ENCODE measurements at regions not wholly inside any gene's neighbourhood (a gene's known extent, or its start where the extent isn't known, plus 50 kb on each side); places are given as distances from the start of the nearest gene placed in this dataset.
"Not testable (repeated sequence)": the region's sequence is repeated elsewhere in the genome, so short reads cannot be mapped to it uniquely, and the experiment has no call there.

GRCh38 chrX:134045372-134045771, 60.0 kb upstream of the GPC3 start:
- H3K4me1 Mint-ChIP-seq (ENCODE audit: low read depth); H3K4me3 Mint-ChIP-seq; H3K27me3 Mint-ChIP-seq; H3K36me3 Mint-ChIP-seq; H3K9me3 Mint-ChIP-seq (ENCODE audit: low read depth); H3K27ac Mint-ChIP-seq: not testable (repeated sequence)

- H3K4me3 Mint-ChIP-seq; H3K27ac Mint-ChIP-seq; H3K36me3 Mint-ChIP-seq; H3K4me1 Mint-ChIP-seq (ENCODE audit: low read depth); H3K9me3 Mint-ChIP-seq (ENCODE audit: low read depth); H3K27me3 Mint-ChIP-seq: not testable (repeated sequence)
These were observed 81.7 kb upstream of the GPC3 start for GRCh38 chrX:134067107-134067506.

GRCh38 chrX:134071899-134072298, 86.5 kb upstream of the GPC3 start:
- H3K9me3 Mint-ChIP-seq (ENCODE audit: low read depth); H3K4me3 Mint-ChIP-seq; H3K36me3 Mint-ChIP-seq; H3K27me3 Mint-ChIP-seq; H3K27ac Mint-ChIP-seq; H3K4me1 Mint-ChIP-seq (ENCODE audit: low read depth): not testable (repeated sequence)

GRCh38 chrX:134073341-134073740, 87.9 kb upstream of the GPC3 start:
- no peaks in the 10 kb centered on the region for H3K4me1 Mint-ChIP-seq (ENCODE audit: low read depth)
- H3K4me3 Mint-ChIP-seq = no peak overlapping the region
- H3K9me3 Mint-ChIP-seq (ENCODE audit: low read depth) = no peaks in the 10 kb centered on the region
- no peaks in the 10 kb centered on the region for H3K27me3 Mint-ChIP-seq
- no peaks in the 10 kb centered on the region for H3K36me3 Mint-ChIP-seq
- H3K27ac Mint-ChIP-seq = no peak overlapping the region

- H3K36me3 Mint-ChIP-seq = no peaks in the 10 kb centered on the region
- H3K4me3 Mint-ChIP-seq = no peak overlapping the region
- H3K27ac Mint-ChIP-seq = peak overlapping the region; percentile 16
- no peaks in the 10 kb centered on the region for H3K27me3 Mint-ChIP-seq
- H3K4me1 Mint-ChIP-seq (ENCODE audit: low read depth) = no peaks in the 10 kb centered on the region
- no peaks in the 10 kb centered on the region for H3K9me3 Mint-ChIP-seq (ENCODE audit: low read depth)
These were observed 88.8 kb upstream of the GPC3 start for GRCh38 chrX:134074151-134074550.

- H3K36me3 Mint-ChIP-seq = no peaks in the 10 kb centered on the region
- no peaks in the 10 kb centered on the region for H3K4me1 Mint-ChIP-seq (ENCODE audit: low read depth)
- no peaks in the 10 kb centered on the region for H3K9me3 Mint-ChIP-seq (ENCODE audit: low read depth)
- no peak overlapping the region for H3K4me3 Mint-ChIP-seq
- no peak overlapping the region for H3K27ac Mint-ChIP-seq
- no peaks in the 10 kb centered on the region for H3K27me3 Mint-ChIP-seq
These were observed 90.7 kb upstream of the GPC3 start for GRCh38 chrX:134075894-134076718.

GRCh38 chrX:134095366-134095765, 110.0 kb upstream of the GPC3 start:
- Mint-ChIP-seq H3K27ac (no peak overlapping the region), H3K27me3 (no peaks in the 10 kb centered on the region), H3K9me3 (ENCODE audit: low read depth) (no peaks in the 10 kb centered on the region), H3K36me3 (no peaks in the 10 kb centered on the region), H3K4me1 (ENCODE audit: low read depth) (no peaks in the 10 kb centered on the region), H3K4me3 (no peak overlapping the region)

- no peak overlapping the region for H3K4me3 Mint-ChIP-seq
- H3K9me3 Mint-ChIP-seq (ENCODE audit: low read depth) = no peaks in the 10 kb centered on the region
- H3K36me3 Mint-ChIP-seq = no peaks in the 10 kb centered on the region
- peaks cover 8% of the 10 kb centered on the region for H3K4me1 Mint-ChIP-seq (ENCODE audit: low read depth)
- no peak overlapping the region for H3K27ac Mint-ChIP-seq
- no peaks in the 10 kb centered on the region for H3K27me3 Mint-ChIP-seq
These were observed 116.2 kb upstream of the GPC3 start for GRCh38 chrX:134101636-134102035.

- Mint-ChIP-seq H3K27ac (no peak overlapping the region), H3K4me3 (no peak overlapping the region), H3K27me3 (no peaks in the 10 kb centered on the region), H3K9me3 (ENCODE audit: low read depth) (no peaks in the 10 kb centered on the region), H3K4me1 (ENCODE audit: low read depth) (no peaks in the 10 kb centered on the region), H3K36me3 (no peaks in the 10 kb centered on the region)
These were observed 121.7 kb upstream of the CCDC160 start for GRCh38 chrX:134115270-134115669.

- Mint-ChIP-seq H3K9me3 (ENCODE audit: low read depth) (no peaks in the 10 kb centered on the region), H3K36me3 (no peaks in the 10 kb centered on the region), H3K27me3 (peaks cover 1% of the 10 kb centered on the region), H3K4me3 (no peak overlapping the region), H3K4me1 (ENCODE audit: low read depth) (no peaks in the 10 kb centered on the region), H3K27ac (no peak overlapping the region)
These were observed 99.6 kb upstream of the CCDC160 start for GRCh38 chrX:134137341-134137740.

- H3K27ac Mint-ChIP-seq = no peak overlapping the region
These were observed 97.9 kb upstream of the CCDC160 start for GRCh38 chrX:134139090-134139489.

GRCh38 chrX:134144231-134144630, 92.8 kb upstream of the CCDC160 start:
- H3K9me3 Mint-ChIP-seq (ENCODE audit: low read depth) = no peaks in the 10 kb centered on the region
- peaks cover 4% of the 10 kb centered on the region for H3K4me1 Mint-ChIP-seq (ENCODE audit: low read depth)
- H3K36me3 Mint-ChIP-seq = no peaks in the 10 kb centered on the region
- no peak overlapping the region for H3K27ac Mint-ChIP-seq
- H3K27me3 Mint-ChIP-seq = peaks cover 1% of the 10 kb centered on the region
- H3K4me3 Mint-ChIP-seq = no peak overlapping the region

More at GRCh38 chrX:134139090-134139489, 97.9 kb upstream of the CCDC160 start:
- no peaks in the 10 kb centered on the region for H3K9me3 Mint-ChIP-seq (ENCODE audit: low read depth)
- H3K27me3 Mint-ChIP-seq = peaks cover 1% of the 10 kb centered on the region
- H3K4me3 Mint-ChIP-seq = no peak overlapping the region
- no peaks in the 10 kb centered on the region for H3K36me3 Mint-ChIP-seq
- no peaks in the 10 kb centered on the region for H3K4me1 Mint-ChIP-seq (ENCODE audit: low read depth)

- Mint-ChIP-seq H3K4me1 (ENCODE audit: low read depth) (peaks cover 5% of the 10 kb centered on the region), H3K36me3 (no peaks in the 10 kb centered on the region), H3K4me3 (no peak overlapping the region), H3K27ac (no peak overlapping the region), H3K9me3 (ENCODE audit: low read depth) (no peaks in the 10 kb centered on the region), H3K27me3 (no peaks in the 10 kb centered on the region)
These were observed 90.5 kb upstream of the CCDC160 start for GRCh38 chrX:134146493-134146892.

- H3K4me1 Mint-ChIP-seq (ENCODE audit: low read depth) = peaks cover 5% of the 10 kb centered on the region
- H3K27ac Mint-ChIP-seq = no peak overlapping the region
- H3K27me3 Mint-ChIP-seq = no peaks in the 10 kb centered on the region
- no peaks in the 10 kb centered on the region for H3K36me3 Mint-ChIP-seq
- H3K4me3 Mint-ChIP-seq = no peak overlapping the region
- no peaks in the 10 kb centered on the region for H3K9me3 Mint-ChIP-seq (ENCODE audit: low read depth)
These were observed 88.8 kb upstream of the CCDC160 start for GRCh38 chrX:134148172-134148692.

GRCh38 chrX:134158821-134159512, 78.0 kb upstream of the CCDC160 start:
- H3K4me1 Mint-ChIP-seq (ENCODE audit: low read depth) = peaks cover 2% of the 10 kb centered on the region
- no peaks in the 10 kb centered on the region for H3K9me3 Mint-ChIP-seq (ENCODE audit: low read depth)
- H3K4me3 Mint-ChIP-seq = no peak overlapping the region
- no peaks in the 10 kb centered on the region for H3K36me3 Mint-ChIP-seq
- no peak overlapping the region for H3K27ac Mint-ChIP-seq
- no peaks in the 10 kb centered on the region for H3K27me3 Mint-ChIP-seq

Measured in activated naive CD8-positive, alpha-beta T cell (primary cell).